OCI-LY7 (cell line): ENCODE measurements at regions not wholly inside any gene's neighbourhood (a gene's known extent, or its start where the extent isn't known, plus 50 kb on each side); places are given as distances from the start of the nearest gene placed in this dataset.

Source experiments
- BruUV-seq: library from RNA; stranded (reverse); fragments of 400-500 nt; replicated peaks from 2 replicates; lab custom pipeline; 2021; lab: Mats Ljungman, UMichigan
- CTCF ChIA-PET: fragments of 300-600 bp; sonication (Branson Sonifier 250); formaldehyde crosslinking; loops from one replicate; lab custom pipeline; 2022; ENCODE audit warnings: antibody characterized with exemption; ENCODE audit not compliant: unreplicated experiment; lab: Charles Lee
- POLR2A ChIA-PET: fragments of 300-600 bp; sonication (Branson Sonifier 250); formaldehyde crosslinking; loops from one replicate; lab custom pipeline; 2022; ENCODE audit warnings: antibody characterized with exemption; lab: Charles Lee
- DNase-seq: peaks from one replicate; pipeline ENCODE4 v3.0.0-alpha.2; 2015; ENCODE audit warnings: low spot score
- H2AFZ ChIP-seq: fragments of 200-600 bp; sonication (generic), shearing (Covaris generic); 2 replicates; pipeline ENCODE4 v1.6.1; 2014; ENCODE audit warnings: mild to moderate bottlenecking, antibody characterized with exemption, low read length, moderate library complexity
- H3K27ac ChIP-seq: fragments of 200-600 bp; sonication (generic); 2 replicates; pipeline ENCODE4 v1.5.1; 2014; ENCODE audit warnings: mixed run types, low read depth, mild to moderate bottlenecking, moderate library complexity, low read length, inconsistent platforms; ENCODE audit not compliant: poor library complexity, severe bottlenecking
- H3K36me3 ChIP-seq: fragments of 200-600 bp; sonication (generic); 2 replicates; pipeline ENCODE4 v1.6.1; 2014; ENCODE audit warnings: mild to moderate bottlenecking, antibody characterized with exemption, low read length, moderate library complexity, mixed read lengths; ENCODE audit not compliant: insufficient read depth
- H3K4me1 ChIP-seq: fragments of 200-600 bp; sonication (generic); 2 replicates; pipeline ENCODE4 v1.5.1; 2014; ENCODE audit warnings: mild to moderate bottlenecking, low read length; ENCODE audit not compliant: insufficient read depth, poor library complexity, severe bottlenecking
- H3K4me2 ChIP-seq: fragments of 200-600 bp; sonication (generic); 2 replicates; pipeline ENCODE4 v1.6.1; 2014; ENCODE audit warnings: mild to moderate bottlenecking, low read length
- H3K4me3 ChIP-seq: fragments of 200-600 bp; sonication (generic); 2 replicates; pipeline ENCODE4 v1.5.1; 2014; ENCODE audit warnings: mild to moderate bottlenecking, low read depth, low read length; ENCODE audit not compliant: poor library complexity, severe bottlenecking
- H3K79me2 ChIP-seq: fragments of 200-600 bp; sonication (generic); 2 replicates; pipeline ENCODE4 v1.6.1; 2016; ENCODE audit warnings: low read depth, mild to moderate bottlenecking, low read length, moderate library complexity, mixed read lengths; ENCODE audit not compliant: insufficient read depth
- H3K9me2 ChIP-seq: fragments of 200-600 bp; sonication (generic); 2 replicates; pipeline ENCODE4 v1.6.1; 2016; ENCODE audit warnings: mild to moderate bottlenecking, low read length, mixed read lengths; ENCODE audit not compliant: insufficient read depth
- H3K9me3 ChIP-seq: fragments of 200-600 bp; sonication (generic); 2 replicates; pipeline ENCODE4 v1.6.1; 2014; ENCODE audit warnings: mild to moderate bottlenecking, mixed run types, low read length, mixed read lengths
- H4K20me1 ChIP-seq: fragments of 200-600 bp; sonication (generic); 2 replicates; pipeline ENCODE4 v1.6.1; 2014; ENCODE audit warnings: mild to moderate bottlenecking, antibody characterized with exemption, low read length, moderate library complexity, mixed read lengths; ENCODE audit not compliant: insufficient read depth
- EZH2phosphoT487 ChIP-seq: fragments of 200-600 bp; sonication (generic); IDR thresholded peaks from 2 replicates; pipeline ENCODE4 v1.6.1; 2018; ENCODE audit warnings: low read depth, borderline replicate concordance, mild to moderate bottlenecking, mixed run types, antibody characterized with exemption, low read length, moderate library complexity, mixed read lengths
- intact Hi-C: fragments of 100-400 bp; cut with micrococcal nuclease; formaldehyde crosslinking; loops from one replicate; pipeline ENCODE4 v1.10.0; 2022; ENCODE audit not compliant: unreplicated experiment
- TF ChIP-seq, protein P1 (sequence below): fragments of 200-600 bp; sonication (generic); conservative IDR thresholded peaks from 2 replicates; pipeline ENCODE4 v1.5.1; 2014; ENCODE audit warnings: mild to moderate bottlenecking, antibody characterized with exemption, low read length, moderate library complexity, mixed read lengths

- BruUV-seq: no TSS peak
- intact Hi-C loops: no loop called here
- Histone ChIP-seq H3K4me2 (no peak overlapping the region), H4K20me1 (no peaks in the 10 kb centered on the region), H3K36me3 (no peaks in the 10 kb centered on the region), H3K27ac (no peak overlapping the region), H3K4me3 (no peak overlapping the region), H2AFZ (no peak overlapping the region), H3K9me3 (no peaks in the 10 kb centered on the region), H3K79me2 (no peaks in the 10 kb centered on the region), H3K4me1 (no peaks in the 10 kb centered on the region), H3K9me2 (no peaks in the 10 kb centered on the region)
- ChIA-PET CTCF (no interaction called here), POLR2A (no interaction called here)
- no peak for DNase-seq
- TF ChIP-seq, protein P1, sequence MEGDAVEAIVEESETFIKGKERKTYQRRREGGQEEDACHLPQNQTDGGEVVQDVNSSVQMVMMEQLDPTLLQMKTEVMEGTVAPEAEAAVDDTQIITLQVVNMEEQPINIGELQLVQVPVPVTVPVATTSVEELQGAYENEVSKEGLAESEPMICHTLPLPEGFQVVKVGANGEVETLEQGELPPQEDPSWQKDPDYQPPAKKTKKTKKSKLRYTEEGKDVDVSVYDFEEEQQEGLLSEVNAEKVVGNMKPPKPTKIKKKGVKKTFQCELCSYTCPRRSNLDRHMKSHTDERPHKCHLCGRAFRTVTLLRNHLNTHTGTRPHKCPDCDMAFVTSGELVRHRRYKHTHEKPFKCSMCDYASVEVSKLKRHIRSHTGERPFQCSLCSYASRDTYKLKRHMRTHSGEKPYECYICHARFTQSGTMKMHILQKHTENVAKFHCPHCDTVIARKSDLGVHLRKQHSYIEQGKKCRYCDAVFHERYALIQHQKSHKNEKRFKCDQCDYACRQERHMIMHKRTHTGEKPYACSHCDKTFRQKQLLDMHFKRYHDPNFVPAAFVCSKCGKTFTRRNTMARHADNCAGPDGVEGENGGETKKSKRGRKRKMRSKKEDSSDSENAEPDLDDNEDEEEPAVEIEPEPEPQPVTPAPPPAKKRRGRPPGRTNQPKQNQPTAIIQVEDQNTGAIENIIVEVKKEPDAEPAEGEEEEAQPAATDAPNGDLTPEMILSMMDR: no peak
- no peak for TF ChIP-seq EZH2phosphoT487
Observed at GRCh38 chr4:26137288-26137687, 183.5 kb upstream of the RBPJ start.

DNA sequence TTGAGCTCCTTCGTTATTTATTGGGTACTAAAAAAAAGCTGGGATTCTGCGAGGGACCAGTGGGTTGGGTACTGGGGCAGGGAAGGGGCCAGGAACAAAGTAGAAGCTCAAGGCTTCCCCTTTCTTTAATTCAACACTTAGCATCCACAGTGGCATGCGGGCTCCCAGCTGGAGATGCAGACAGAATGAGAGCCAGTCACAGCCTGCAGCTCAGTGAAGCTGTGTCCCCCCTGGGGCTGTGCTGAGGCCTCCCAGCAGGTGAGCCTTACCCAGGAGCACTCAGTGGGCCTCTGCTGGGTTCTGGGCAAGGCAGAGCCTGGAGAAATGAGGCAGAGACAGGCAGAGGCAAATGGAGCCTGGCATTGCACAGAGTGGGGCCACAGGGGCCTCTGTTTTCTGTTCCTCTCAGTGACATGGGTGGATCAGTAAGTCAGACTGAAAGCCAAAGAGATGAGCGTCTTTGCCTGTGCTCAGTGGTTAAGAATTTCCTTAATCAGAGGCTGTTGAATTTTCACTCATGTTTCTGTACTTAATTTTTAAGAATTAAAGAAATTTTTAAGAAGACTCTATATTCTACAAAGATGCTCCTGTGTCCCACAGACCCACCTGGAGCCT lies 181.4 kb upstream of the RBPJ start:
- no peaks in the 10 kb centered on the region for H3K36me3 ChIP-seq
- no peak overlapping the region for H3K27ac ChIP-seq
- no peak overlapping the region for H2AFZ ChIP-seq
- TF ChIP-seq EZH2phosphoT487: no peak
- TF ChIP-seq, protein P1: no peak
- BruUV-seq: no TSS peak
- H3K4me2 ChIP-seq: no peak overlapping the region
- H4K20me1 ChIP-seq: no peaks in the 10 kb centered on the region
- no peaks in the 10 kb centered on the region for H3K9me2 ChIP-seq
- H3K4me1 ChIP-seq: no peaks in the 10 kb centered on the region
- H3K79me2 ChIP-seq: no peaks in the 10 kb centered on the region
- DNase-seq: no peak
- CTCF ChIA-PET: no interaction called here
- POLR2A ChIA-PET: no interaction called here
- intact Hi-C loops: no loop called here
- H3K4me3 ChIP-seq: no peak overlapping the region
- H3K9me3 ChIP-seq: no peaks in the 10 kb centered on the region

- H4K20me1 ChIP-seq: no peaks in the 10 kb centered on the region
- TF ChIP-seq EZH2phosphoT487: no peak
- TF ChIP-seq, protein P1: no peak
- intact Hi-C loops: no loop called here
- H3K4me1 ChIP-seq: no peaks in the 10 kb centered on the region
- H3K9me2 ChIP-seq: no peaks in the 10 kb centered on the region
- H3K36me3 ChIP-seq: no peaks in the 10 kb centered on the region
- no peak overlapping the region for H3K4me2 ChIP-seq
- no peak overlapping the region for H2AFZ ChIP-seq
- H3K27ac ChIP-seq: no peak overlapping the region
- no peaks in the 10 kb centered on the region for H3K9me3 ChIP-seq
- no TSS peak for BruUV-seq
- CTCF ChIA-PET: no interaction called here
- no peak overlapping the region for H3K4me3 ChIP-seq
- H3K79me2 ChIP-seq: no peaks in the 10 kb centered on the region
- DNase-seq: no peak
- POLR2A ChIA-PET: interaction anchor here (0.6 kb wide), 1 partner anchor 35 kb away, joined by 3 read pairs; no protein-coding TSS in a partner anchor
Observed at GRCh38 chr4:26140150-26140898, 180.5 kb upstream of the RBPJ start.
